ENCODE measurements at regions not wholly inside any gene's neighbourhood (a gene's known extent, or its start where the extent isn't known, plus 50 kb on each side); places are given as distances from the start of the nearest gene placed in this dataset.

GRCh38 chr5:30051976-30052375, 1141.5 kb upstream of the CDH6 start:
- TF ChIP-seq CTCF (IDR thresholded peaks at IDR 0.05): no peak
- no peak for TF ChIP-seq POLR2AphosphoS5 (IDR thresholded peaks at IDR 0.05)

Measured in prostate gland (tissue), 2 donors.